ENCODE measurements at regions not wholly inside any gene's neighbourhood (a gene's known extent, or its start where the extent isn't known, plus 50 kb on each side); places are given as distances from the start of the nearest gene placed in this dataset.

- TF ChIP-seq CTCF (IDR thresholded peaks at IDR 0.05) (no peak), POLR2A (IDR thresholded peaks at IDR 0.05; ENCODE audit: low read depth) (no peak), POLR2AphosphoS5 (IDR thresholded peaks at IDR 0.05) (no peak), EP300 (IDR thresholded peaks at IDR 0.05) (no peak)
Observed at GRCh38 chr1:38561725-38562124, 297.8 kb downstream of the RRAGC start.
